ENCODE measurements at regions not wholly inside any gene's neighbourhood (a gene's known extent, or its start where the extent isn't known, plus 50 kb on each side); places are given as distances from the start of the nearest gene placed in this dataset.

GRCh38 chr5:110161162-110161561 lies 471.4 kb downstream of the MAN2A1 start:
- H3K27ac ChIP-seq (ENCODE audit: low read depth, low read length) = no peak overlapping the region
- no peaks in the 10 kb centered on the region for H3K9me3 ChIP-seq (ENCODE audit: low read length)
- no peak overlapping the region for H3K4me3 ChIP-seq (ENCODE audit: low read depth in 1 of 2, low read length in 2 of 2)
- H3K27me3 ChIP-seq (ENCODE audit: control insufficient read depth in 1 of 2, insufficient read depth in 2 of 2, low read length in 2 of 2) = no peaks in the 10 kb centered on the region
- H3K9ac ChIP-seq (ENCODE audit: low read length) = no peak overlapping the region
- no peaks in the 10 kb centered on the region for H3K4me1 ChIP-seq (ENCODE audit: insufficient read depth, low read length)
- H3K36me3 ChIP-seq (ENCODE audit: insufficient read depth, low read length) = no peaks in the 10 kb centered on the region

- Histone ChIP-seq H3K27ac (ENCODE audit: low read depth, low read length) (no peak overlapping the region), H3K36me3 (ENCODE audit: insufficient read depth, low read length) (no peaks in the 10 kb centered on the region), H3K4me3 (ENCODE audit: low read depth in 1 of 2, low read length in 2 of 2) (no peak overlapping the region), H3K9me3 (ENCODE audit: low read length) (no peaks in the 10 kb centered on the region), H3K4me1 (ENCODE audit: insufficient read depth, low read length) (no peaks in the 10 kb centered on the region), H3K9ac (ENCODE audit: low read length) (no peak overlapping the region), H3K27me3 (ENCODE audit: control insufficient read depth in 1 of 2, insufficient read depth in 2 of 2, low read length in 2 of 2) (no peaks in the 10 kb centered on the region)
Observed at GRCh38 chr5:110165366-110165765, 475.6 kb downstream of the MAN2A1 start.

GRCh38 chr5:110167384-110167783 lies 477.7 kb downstream of the MAN2A1 start:
- H3K9ac ChIP-seq (ENCODE audit: low read length) = no peak overlapping the region
- no peaks in the 10 kb centered on the region for H3K9me3 ChIP-seq (ENCODE audit: low read length)
- no peaks in the 10 kb centered on the region for H3K4me1 ChIP-seq (ENCODE audit: insufficient read depth, low read length)
- no peaks in the 10 kb centered on the region for H3K36me3 ChIP-seq (ENCODE audit: insufficient read depth, low read length)
- H3K4me3 ChIP-seq (ENCODE audit: low read depth in 1 of 2, low read length in 2 of 2) = no peak overlapping the region
- H3K27ac ChIP-seq (ENCODE audit: low read depth, low read length) = no peak overlapping the region
- H3K27me3 ChIP-seq (ENCODE audit: control insufficient read depth in 1 of 2, insufficient read depth in 2 of 2, low read length in 2 of 2) = no peaks in the 10 kb centered on the region

- Histone ChIP-seq H3K27ac (ENCODE audit: low read depth, low read length) (no peak overlapping the region), H3K4me1 (ENCODE audit: insufficient read depth, low read length) (no peaks in the 10 kb centered on the region), H3K9ac (ENCODE audit: low read length) (no peak overlapping the region), H3K9me3 (ENCODE audit: low read length) (no peaks in the 10 kb centered on the region), H3K4me3 (ENCODE audit: low read depth in 1 of 2, low read length in 2 of 2) (no peak overlapping the region), H3K36me3 (ENCODE audit: insufficient read depth, low read length) (no peaks in the 10 kb centered on the region), H3K27me3 (ENCODE audit: control insufficient read depth in 1 of 2, insufficient read depth in 2 of 2, low read length in 2 of 2) (no peaks in the 10 kb centered on the region)
Observed at GRCh38 chr5:110169461-110169860, 479.7 kb downstream of the MAN2A1 start.

- Histone ChIP-seq H3K4me3 (ENCODE audit: low read depth in 1 of 2, low read length in 2 of 2) (no peak overlapping the region), H3K27ac (ENCODE audit: low read depth, low read length) (no peak overlapping the region), H3K4me1 (ENCODE audit: insufficient read depth, low read length) (no peaks in the 10 kb centered on the region), H3K36me3 (ENCODE audit: insufficient read depth, low read length) (no peaks in the 10 kb centered on the region), H3K9me3 (ENCODE audit: low read length) (no peaks in the 10 kb centered on the region), H3K9ac (ENCODE audit: low read length) (no peak overlapping the region), H3K27me3 (ENCODE audit: control insufficient read depth in 1 of 2, insufficient read depth in 2 of 2, low read length in 2 of 2) (no peaks in the 10 kb centered on the region)
Observed at GRCh38 chr5:110177729-110178128, 488.0 kb downstream of the MAN2A1 start.

- Histone ChIP-seq H3K9me3 (ENCODE audit: low read length) (no peaks in the 10 kb centered on the region), H3K36me3 (ENCODE audit: insufficient read depth, low read length) (no peaks in the 10 kb centered on the region), H3K4me1 (ENCODE audit: insufficient read depth, low read length) (no peaks in the 10 kb centered on the region), H3K9ac (ENCODE audit: low read length) (no peak overlapping the region), H3K27ac (ENCODE audit: low read depth, low read length) (no peak overlapping the region), H3K4me3 (ENCODE audit: low read depth in 1 of 2, low read length in 2 of 2) (no peak overlapping the region), H3K27me3 (ENCODE audit: control insufficient read depth in 1 of 2, insufficient read depth in 2 of 2, low read length in 2 of 2) (no peaks in the 10 kb centered on the region)
Observed at GRCh38 chr5:110179321-110179720, 489.6 kb downstream of the MAN2A1 start.

- Histone ChIP-seq H3K4me3 (ENCODE audit: low read depth in 1 of 2, low read length in 2 of 2) (no peak overlapping the region), H3K9me3 (ENCODE audit: low read length) (no peaks in the 10 kb centered on the region), H3K27ac (ENCODE audit: low read depth, low read length) (no peak overlapping the region), H3K4me1 (ENCODE audit: insufficient read depth, low read length) (no peaks in the 10 kb centered on the region), H3K36me3 (ENCODE audit: insufficient read depth, low read length) (no peaks in the 10 kb centered on the region), H3K27me3 (ENCODE audit: control insufficient read depth in 1 of 2, insufficient read depth in 2 of 2, low read length in 2 of 2) (no peaks in the 10 kb centered on the region), H3K9ac (ENCODE audit: low read length) (no peak overlapping the region)
Observed at GRCh38 chr5:110194191-110194590, 504.5 kb downstream of the MAN2A1 start.

GRCh38 chr5:110195288-110195687 lies 505.6 kb downstream of the MAN2A1 start:
- no peak overlapping the region for H3K4me3 ChIP-seq (ENCODE audit: low read depth in 1 of 2, low read length in 2 of 2)
- H3K36me3 ChIP-seq (ENCODE audit: insufficient read depth, low read length) = no peaks in the 10 kb centered on the region
- H3K27me3 ChIP-seq (ENCODE audit: control insufficient read depth in 1 of 2, insufficient read depth in 2 of 2, low read length in 2 of 2) = no peaks in the 10 kb centered on the region
- H3K9me3 ChIP-seq (ENCODE audit: low read length) = no peaks in the 10 kb centered on the region
- no peak overlapping the region for H3K9ac ChIP-seq (ENCODE audit: low read length)
- H3K27ac ChIP-seq (ENCODE audit: low read depth, low read length) = no peak overlapping the region
- H3K4me1 ChIP-seq (ENCODE audit: insufficient read depth, low read length) = no peaks in the 10 kb centered on the region

- H3K36me3 ChIP-seq (ENCODE audit: insufficient read depth, low read length) = no peaks in the 10 kb centered on the region
- H3K27me3 ChIP-seq (ENCODE audit: control insufficient read depth in 1 of 2, insufficient read depth in 2 of 2, low read length in 2 of 2) = no peaks in the 10 kb centered on the region
- H3K27ac ChIP-seq (ENCODE audit: low read depth, low read length) = no peak overlapping the region
- no peak overlapping the region for H3K9ac ChIP-seq (ENCODE audit: low read length)
- no peak overlapping the region for H3K4me3 ChIP-seq (ENCODE audit: low read depth in 1 of 2, low read length in 2 of 2)
- no peaks in the 10 kb centered on the region for H3K9me3 ChIP-seq (ENCODE audit: low read length)
- no peaks in the 10 kb centered on the region for H3K4me1 ChIP-seq (ENCODE audit: insufficient read depth, low read length)
Observed at GRCh38 chr5:110201791-110202190, 512.1 kb downstream of the MAN2A1 start.

GRCh38 chr5:110203661-110204060 lies 513.9 kb downstream of the MAN2A1 start:
- H3K9ac ChIP-seq (ENCODE audit: low read length) = no peak overlapping the region
- H3K4me1 ChIP-seq (ENCODE audit: insufficient read depth, low read length) = no peaks in the 10 kb centered on the region
- H3K36me3 ChIP-seq (ENCODE audit: insufficient read depth, low read length) = no peaks in the 10 kb centered on the region
- H3K4me3 ChIP-seq (ENCODE audit: low read depth in 1 of 2, low read length in 2 of 2) = no peak overlapping the region
- H3K27ac ChIP-seq (ENCODE audit: low read depth, low read length) = no peak overlapping the region
- H3K27me3 ChIP-seq (ENCODE audit: control insufficient read depth in 1 of 2, insufficient read depth in 2 of 2, low read length in 2 of 2) = no peaks in the 10 kb centered on the region
- H3K9me3 ChIP-seq (ENCODE audit: low read length) = no peaks in the 10 kb centered on the region

- Histone ChIP-seq H3K9me3 (ENCODE audit: low read length) (no peaks in the 10 kb centered on the region), H3K27ac (ENCODE audit: low read depth, low read length) (no peak overlapping the region), H3K27me3 (ENCODE audit: control insufficient read depth in 1 of 2, insufficient read depth in 2 of 2, low read length in 2 of 2) (no peaks in the 10 kb centered on the region), H3K36me3 (ENCODE audit: insufficient read depth, low read length) (no peaks in the 10 kb centered on the region), H3K9ac (ENCODE audit: low read length) (no peak overlapping the region), H3K4me3 (ENCODE audit: low read depth in 1 of 2, low read length in 2 of 2) (no peak overlapping the region), H3K4me1 (ENCODE audit: insufficient read depth, low read length) (no peaks in the 10 kb centered on the region)
Observed at GRCh38 chr5:110209401-110209800, 517.1 kb downstream of the TMEM232 start.

- no peak overlapping the region for H3K9ac ChIP-seq (ENCODE audit: low read length)
- no peaks in the 10 kb centered on the region for H3K27me3 ChIP-seq (ENCODE audit: control insufficient read depth in 1 of 2, insufficient read depth in 2 of 2, low read length in 2 of 2)
- no peaks in the 10 kb centered on the region for H3K36me3 ChIP-seq (ENCODE audit: insufficient read depth, low read length)
- H3K9me3 ChIP-seq (ENCODE audit: low read length) = no peaks in the 10 kb centered on the region
- H3K27ac ChIP-seq (ENCODE audit: low read depth, low read length) = no peak overlapping the region
- H3K4me1 ChIP-seq (ENCODE audit: insufficient read depth, low read length) = no peaks in the 10 kb centered on the region
- H3K4me3 ChIP-seq (ENCODE audit: low read depth in 1 of 2, low read length in 2 of 2) = no peak overlapping the region
Observed at GRCh38 chr5:110218981-110219380, 507.5 kb downstream of the TMEM232 start.

Data from muscle layer of colon (tissue), 2 donors.